Muscle layer of colon (tissue), 2 donors: ENCODE measurements at regions not wholly inside any gene's neighbourhood (a gene's known extent, or its start where the extent isn't known, plus 50 kb on each side); places are given as distances from the start of the nearest gene placed in this dataset.
"Not testable (repeated sequence)": the region's sequence is repeated elsewhere in the genome, so short reads cannot be mapped to it uniquely, and the experiment has no call there.

Experiments
- H3K27ac ChIP-seq: one replicate; pipeline ENCODE4 v1.7.0; 2013; ENCODE audit warnings: low read depth, mild to moderate bottlenecking, low read length, moderate library complexity
- H3K27me3 ChIP-seq, 2 donors: one replicate each; pipeline ENCODE4 v1.7.0; 2013; ENCODE audit warnings: low read length in 2 of 2, mild to moderate bottlenecking in 2 of 2; ENCODE audit not compliant: insufficient read depth in 2 of 2, control insufficient read depth in 1 of 2
- H3K36me3 ChIP-seq: one replicate; pipeline ENCODE4 v1.7.0; 2013; ENCODE audit warnings: mild to moderate bottlenecking, low read length; ENCODE audit not compliant: insufficient read depth
- H3K4me1 ChIP-seq: one replicate; pipeline ENCODE4 v1.7.0; 2013; ENCODE audit warnings: mild to moderate bottlenecking, low read length; ENCODE audit not compliant: insufficient read depth
- H3K4me3 ChIP-seq, 2 donors: one replicate each; pipeline ENCODE4 v1.7.0; 2013; ENCODE audit warnings: low read length in 2 of 2, low read depth in 1 of 2, mild to moderate bottlenecking in 1 of 2, moderate library complexity in 1 of 2
- H3K9ac ChIP-seq: one replicate; pipeline ENCODE4 v1.7.0; 2013; ENCODE audit warnings: low read length
- H3K9me3 ChIP-seq: one replicate; pipeline ENCODE4 v1.7.0; 2013; ENCODE audit warnings: mild to moderate bottlenecking, low read length
- donor health status: abdominal sarcoma.
- donor health status: Adenocarcinoma of cecum.

DNA sequence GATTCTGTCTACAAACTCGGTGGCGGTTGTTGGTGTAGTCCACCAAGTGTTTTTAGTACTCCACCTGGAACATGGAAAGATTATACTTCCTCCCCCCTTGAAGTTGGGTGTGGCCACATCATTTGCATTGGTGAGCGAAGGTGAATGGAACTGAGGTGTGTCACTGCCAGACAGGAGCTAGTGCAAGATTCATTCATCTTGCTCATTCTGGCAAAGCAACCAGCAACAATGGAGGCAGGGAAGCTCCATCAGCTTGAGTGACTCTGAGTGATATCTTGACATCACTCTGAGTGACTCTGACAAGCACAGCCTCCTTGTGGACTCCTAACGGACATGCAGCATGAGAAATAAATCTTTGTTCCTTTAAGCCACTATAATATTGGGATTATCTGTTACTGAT is 54.7 kb upstream of the SLC1A4 start:
- Histone ChIP-seq H3K27me3 (no peaks in the 10 kb centered on the region), H3K9ac (no peak overlapping the region), H3K9me3 (no peaks in the 10 kb centered on the region), H3K4me3 (no peak overlapping the region), H3K36me3 (no peaks in the 10 kb centered on the region), H3K27ac (no peak overlapping the region), H3K4me1 (no peaks in the 10 kb centered on the region)

DNA sequence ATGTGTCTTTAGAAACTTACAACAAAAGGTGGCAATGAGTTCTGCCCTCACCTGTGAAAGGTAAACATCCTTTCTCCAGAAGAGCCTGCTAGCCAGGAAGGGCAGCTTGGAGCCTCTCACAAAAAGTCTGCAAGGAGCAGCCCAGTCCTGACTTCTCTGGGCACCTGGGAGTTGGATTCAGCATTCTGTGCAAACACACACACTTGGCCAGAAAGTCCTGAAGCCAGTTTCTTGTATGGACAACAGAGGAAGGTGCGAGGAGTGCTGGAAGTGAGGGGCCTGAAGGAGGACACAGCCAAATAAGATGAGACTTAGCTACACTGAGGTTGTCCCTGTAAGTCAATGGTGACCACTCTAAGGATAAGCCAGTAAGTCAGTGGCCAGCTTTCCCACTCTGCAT is 52.4 kb upstream of the SLC1A4 start:
- no peaks in the 10 kb centered on the region for H3K27me3 ChIP-seq
- H3K36me3 ChIP-seq: no peaks in the 10 kb centered on the region
- no peaks in the 10 kb centered on the region for H3K9me3 ChIP-seq
- no peaks in the 10 kb centered on the region for H3K4me1 ChIP-seq
- H3K4me3 ChIP-seq: no peak overlapping the region
- H3K9ac ChIP-seq: no peak overlapping the region
- no peak overlapping the region for H3K27ac ChIP-seq

DNA sequence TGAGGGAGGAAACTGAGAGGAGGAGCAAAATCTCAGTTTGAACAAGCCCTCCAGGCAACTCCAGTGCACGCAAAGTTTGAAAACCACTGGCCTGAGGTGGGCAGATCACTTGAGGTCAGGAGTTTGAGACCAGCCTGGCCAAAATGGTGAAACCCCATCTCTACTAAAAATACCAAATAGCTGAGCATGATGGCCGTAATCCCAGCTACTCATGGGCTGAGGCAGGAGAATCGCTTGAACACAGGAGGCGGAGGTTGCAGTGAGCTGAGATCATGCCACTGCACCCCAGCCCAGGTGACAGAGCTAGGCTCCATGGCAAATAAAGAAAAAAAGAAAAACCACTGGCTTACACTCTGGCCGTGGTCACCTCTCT is 51.9 kb upstream of the SLC1A4 start:
- not testable (repeated sequence) for H3K9ac ChIP-seq, H3K27me3 ChIP-seq, H3K4me1 ChIP-seq, H3K4me3 ChIP-seq, H3K9me3 ChIP-seq, H3K36me3 ChIP-seq, H3K27ac ChIP-seq

DNA sequence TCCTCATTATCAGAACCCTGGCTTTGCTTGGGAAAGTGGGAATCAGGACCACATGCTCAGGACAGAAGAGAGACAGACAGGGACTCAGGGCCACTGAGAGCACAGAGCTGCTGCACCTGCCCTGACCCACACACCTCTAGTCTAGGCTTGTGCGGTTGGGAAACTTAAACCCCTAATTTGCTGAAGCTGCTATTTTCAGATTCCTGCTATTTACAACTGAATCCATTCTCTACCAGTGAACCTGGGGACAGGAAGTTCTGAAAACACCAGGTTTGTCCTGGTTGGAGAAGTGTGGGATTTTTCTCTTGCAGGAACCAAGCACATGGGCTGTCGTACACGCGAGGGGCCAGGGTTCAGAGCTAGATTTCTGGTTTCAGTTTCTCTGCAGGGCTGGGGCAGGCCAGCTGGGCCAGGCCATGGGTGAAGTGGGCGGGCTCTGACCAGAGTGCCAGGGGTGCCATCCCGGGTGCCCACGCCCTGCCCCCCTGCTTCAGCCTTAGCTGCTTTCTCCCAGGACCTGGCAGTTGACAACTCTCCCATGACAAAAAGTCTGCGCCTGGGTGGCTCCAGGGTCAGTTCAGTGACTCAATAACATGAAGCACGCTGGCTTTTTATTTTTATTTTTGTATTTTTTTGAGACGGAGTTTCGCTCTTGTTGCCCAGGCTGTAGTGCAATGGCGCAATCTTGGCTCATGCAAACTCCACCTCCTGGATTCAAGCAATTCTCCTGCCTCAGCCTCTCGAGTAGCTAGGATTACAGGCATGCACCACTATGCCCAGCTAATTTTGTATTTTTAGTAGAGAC is 51.3 kb upstream of the SLC1A4 start:
- H3K27me3 ChIP-seq: no peaks in the 10 kb centered on the region
- no peak overlapping the region for H3K27ac ChIP-seq
- no peaks in the 10 kb centered on the region for H3K36me3 ChIP-seq
- no peaks in the 10 kb centered on the region for H3K4me1 ChIP-seq
- no peak overlapping the region for H3K9ac ChIP-seq
- no peak overlapping the region for H3K4me3 ChIP-seq
- H3K9me3 ChIP-seq: no peaks in the 10 kb centered on the region

DNA sequence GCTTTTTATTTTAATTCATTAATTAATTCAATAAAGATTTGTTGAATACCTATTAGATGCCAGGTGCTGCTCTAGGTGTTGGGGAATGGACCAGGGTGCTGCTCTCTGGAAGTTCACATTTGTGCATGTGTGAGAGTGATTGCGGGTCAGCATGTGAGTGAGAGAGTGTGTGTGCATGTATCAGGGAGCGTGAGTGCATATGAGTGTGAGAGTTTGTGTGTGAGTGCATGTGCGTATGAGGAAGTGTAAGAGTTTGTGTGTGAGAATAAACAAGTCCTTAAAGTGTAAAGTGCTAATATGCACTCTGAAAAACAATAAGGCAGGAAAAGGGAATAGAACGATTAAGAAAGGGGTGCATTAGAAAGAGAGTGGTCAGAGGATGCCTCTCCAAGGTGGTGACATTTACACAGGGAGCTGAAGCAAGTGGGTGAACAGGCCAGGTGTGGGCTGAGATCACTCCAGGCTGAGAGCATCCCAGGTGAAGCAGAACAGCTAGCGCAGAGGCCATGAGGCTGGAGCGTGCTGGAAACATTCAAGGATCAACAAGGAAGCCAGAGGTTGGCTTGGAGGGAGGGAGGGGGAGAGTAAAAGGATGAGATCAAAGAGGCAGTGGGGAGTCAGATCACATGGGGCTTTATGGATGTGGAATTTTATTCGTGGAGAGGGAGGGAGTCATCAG is 50.5 kb upstream of the SLC1A4 start:
- Histone ChIP-seq H3K36me3 (no peaks in the 10 kb centered on the region), H3K9ac (no peak overlapping the region), H3K27ac (no peak overlapping the region), H3K9me3 (no peaks in the 10 kb centered on the region), H3K4me1 (peaks cover 5% of the 10 kb centered on the region), H3K27me3 (no peaks in the 10 kb centered on the region), H3K4me3 (no peak overlapping the region)

DNA sequence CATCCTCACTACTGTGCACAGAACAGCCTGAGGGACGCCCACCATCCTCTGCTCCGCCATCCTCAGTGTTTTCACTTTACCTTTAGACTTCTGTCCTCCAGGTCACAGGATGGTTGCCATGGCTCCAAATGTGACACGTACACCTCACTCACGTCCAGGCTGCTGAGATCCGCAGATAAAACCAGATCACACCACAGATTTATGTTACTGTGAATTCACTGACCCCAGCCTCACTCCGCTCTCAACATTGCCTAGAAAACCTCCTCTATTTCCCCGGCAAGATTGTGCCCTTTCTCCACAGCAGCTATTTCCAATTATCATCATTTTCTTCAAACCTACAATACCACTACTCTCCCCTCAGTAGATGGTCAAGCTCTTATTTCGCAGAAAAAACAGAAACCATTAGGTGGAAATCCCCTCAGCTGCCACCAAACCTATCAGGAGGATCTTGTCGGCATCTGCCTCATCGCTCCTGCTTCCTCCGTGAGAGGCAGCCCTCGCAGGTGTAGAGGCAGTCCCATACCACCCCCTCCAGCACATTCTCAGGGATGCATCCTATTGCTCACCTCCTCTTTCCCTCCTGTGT is 49.8 kb upstream of the SLC1A4 start:
- Histone ChIP-seq H3K4me3 (no peak overlapping the region), H3K4me1 (peaks cover 11% of the 10 kb centered on the region), H3K27me3 (no peaks in the 10 kb centered on the region), H3K9ac (no peak overlapping the region), H3K27ac (no peak overlapping the region), H3K36me3 (no peaks in the 10 kb centered on the region), H3K9me3 (no peaks in the 10 kb centered on the region)
